Upper lobe of left lung (tissue), 4 donors: ENCODE measurements at regions not wholly inside any gene's neighbourhood (a gene's known extent, or its start where the extent isn't known, plus 50 kb on each side); places are given as distances from the start of the nearest gene placed in this dataset.

Experiments
- EP300 ChIP-seq, 4 donors: sonication (generic); formaldehyde crosslinking; IDR thresholded peaks; one replicate each; pipeline ENCODE4 v1.5.1; 2017; ENCODE audit warnings: antibody characterized with exemption in 4 of 4, control low read depth in 2 of 4
- POLR2A ChIP-seq, 4 donors: fragments of 450-650 bp; IDR thresholded peaks; one replicate each; pipeline ENCODE4 v1.5.1; 2016 to 2017; ENCODE audit warnings: antibody characterized with exemption in 4 of 4, mild to moderate bottlenecking in 2 of 4
- TF ChIP-seq, protein P1 (sequence below), 6 experiments: fragments of 450-650 bp in 4 of 6; fragments of 200-600 bp in 2 of 6; sonication (generic) in 2 of 6; IDR thresholded peaks; one replicate each; pipeline ENCODE4 v1.5.1; 2016 to 2019; ENCODE audit warnings: antibody characterized with exemption in 6 of 6

GRCh38 chr16:62177351-62178203 is 141.3 kb upstream of the CDH8 start:
- TF ChIP-seq EP300 (IDR thresholded peaks at IDR 0.05) (no peak), POLR2A (IDR thresholded peaks at IDR 0.05) (no peak)
- TF ChIP-seq, protein P1, sequence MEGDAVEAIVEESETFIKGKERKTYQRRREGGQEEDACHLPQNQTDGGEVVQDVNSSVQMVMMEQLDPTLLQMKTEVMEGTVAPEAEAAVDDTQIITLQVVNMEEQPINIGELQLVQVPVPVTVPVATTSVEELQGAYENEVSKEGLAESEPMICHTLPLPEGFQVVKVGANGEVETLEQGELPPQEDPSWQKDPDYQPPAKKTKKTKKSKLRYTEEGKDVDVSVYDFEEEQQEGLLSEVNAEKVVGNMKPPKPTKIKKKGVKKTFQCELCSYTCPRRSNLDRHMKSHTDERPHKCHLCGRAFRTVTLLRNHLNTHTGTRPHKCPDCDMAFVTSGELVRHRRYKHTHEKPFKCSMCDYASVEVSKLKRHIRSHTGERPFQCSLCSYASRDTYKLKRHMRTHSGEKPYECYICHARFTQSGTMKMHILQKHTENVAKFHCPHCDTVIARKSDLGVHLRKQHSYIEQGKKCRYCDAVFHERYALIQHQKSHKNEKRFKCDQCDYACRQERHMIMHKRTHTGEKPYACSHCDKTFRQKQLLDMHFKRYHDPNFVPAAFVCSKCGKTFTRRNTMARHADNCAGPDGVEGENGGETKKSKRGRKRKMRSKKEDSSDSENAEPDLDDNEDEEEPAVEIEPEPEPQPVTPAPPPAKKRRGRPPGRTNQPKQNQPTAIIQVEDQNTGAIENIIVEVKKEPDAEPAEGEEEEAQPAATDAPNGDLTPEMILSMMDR (IDR thresholded peaks at IDR 0.05), result no peak
